ENCODE measurements at regions not wholly inside any gene's neighbourhood (a gene's known extent, or its start where the extent isn't known, plus 50 kb on each side); places are given as distances from the start of the nearest gene placed in this dataset.

DNA sequence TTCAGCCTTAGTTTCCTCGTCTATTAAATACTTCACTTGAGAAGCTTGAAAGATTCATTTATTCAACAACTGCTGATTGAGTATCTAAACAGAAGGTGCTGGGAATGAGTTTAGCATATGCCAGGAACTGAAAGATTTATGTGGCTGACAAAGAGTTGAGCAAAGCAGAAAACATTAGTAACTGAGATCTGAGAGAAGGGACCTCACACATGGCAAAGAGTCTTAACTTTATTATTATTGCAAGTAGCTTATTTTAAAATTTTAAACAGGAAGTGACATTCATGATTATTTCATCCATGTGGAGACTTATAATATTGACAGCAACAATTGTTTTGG lies 133.6 kb downstream of the CASP12 start:
- TF ChIP-seq, protein P1, sequence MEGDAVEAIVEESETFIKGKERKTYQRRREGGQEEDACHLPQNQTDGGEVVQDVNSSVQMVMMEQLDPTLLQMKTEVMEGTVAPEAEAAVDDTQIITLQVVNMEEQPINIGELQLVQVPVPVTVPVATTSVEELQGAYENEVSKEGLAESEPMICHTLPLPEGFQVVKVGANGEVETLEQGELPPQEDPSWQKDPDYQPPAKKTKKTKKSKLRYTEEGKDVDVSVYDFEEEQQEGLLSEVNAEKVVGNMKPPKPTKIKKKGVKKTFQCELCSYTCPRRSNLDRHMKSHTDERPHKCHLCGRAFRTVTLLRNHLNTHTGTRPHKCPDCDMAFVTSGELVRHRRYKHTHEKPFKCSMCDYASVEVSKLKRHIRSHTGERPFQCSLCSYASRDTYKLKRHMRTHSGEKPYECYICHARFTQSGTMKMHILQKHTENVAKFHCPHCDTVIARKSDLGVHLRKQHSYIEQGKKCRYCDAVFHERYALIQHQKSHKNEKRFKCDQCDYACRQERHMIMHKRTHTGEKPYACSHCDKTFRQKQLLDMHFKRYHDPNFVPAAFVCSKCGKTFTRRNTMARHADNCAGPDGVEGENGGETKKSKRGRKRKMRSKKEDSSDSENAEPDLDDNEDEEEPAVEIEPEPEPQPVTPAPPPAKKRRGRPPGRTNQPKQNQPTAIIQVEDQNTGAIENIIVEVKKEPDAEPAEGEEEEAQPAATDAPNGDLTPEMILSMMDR (IDR thresholded peaks at IDR 0.05; ENCODE audit: insufficient read depth, low read length, poor library complexity, severe bottlenecking) = no peak
- TF ChIP-seq EZH2phosphoT487 (conservative IDR thresholded peaks at IDR 0.05; ENCODE audit: low read length) = no peak

Measured in SU-DHL-6 (cell line).